HG03064 (cell line): ENCODE measurements at regions not wholly inside any gene's neighbourhood (a gene's known extent, or its start where the extent isn't known, plus 50 kb on each side); places are given as distances from the start of the nearest gene placed in this dataset.
"Not testable (repeated sequence)": the region's sequence is repeated elsewhere in the genome, so short reads cannot be mapped to it uniquely, and the experiment has no call there.

Experiments
- ATAC-seq: cut with Tn5 transposase; IDR thresholded peaks from one replicate; pipeline ENCODE4 v1.9.1; 2021; ENCODE audit warnings: low read depth; ENCODE audit not compliant: unreplicated experiment

- ATAC-seq = no peak
These were observed 881.6 kb upstream of the PIK3C3 start for GRCh38 chr18:41073372-41073954.

- ATAC-seq = no peak
These were observed 882.1 kb upstream of the PIK3C3 start for GRCh38 chr18:41072946-41073345.

- ATAC-seq = no peak
These were observed 883.2 kb upstream of the PIK3C3 start for GRCh38 chr18:41071826-41072225.

GRCh38 chr18:41069167-41069566 lies 885.9 kb upstream of the PIK3C3 start:
- ATAC-seq = no peak

- no peak for ATAC-seq
These were observed 890.1 kb upstream of the PIK3C3 start for GRCh38 chr18:41064916-41065315.

GRCh38 chr18:41060967-41061366 lies 894.1 kb upstream of the PIK3C3 start:
- no peak for ATAC-seq

GRCh38 chr18:41059126-41059415 lies 896.0 kb upstream of the PIK3C3 start:
- ATAC-seq = no peak

GRCh38 chr18:41058351-41059125 lies 896.5 kb upstream of the PIK3C3 start:
- no peak for ATAC-seq

DNA sequence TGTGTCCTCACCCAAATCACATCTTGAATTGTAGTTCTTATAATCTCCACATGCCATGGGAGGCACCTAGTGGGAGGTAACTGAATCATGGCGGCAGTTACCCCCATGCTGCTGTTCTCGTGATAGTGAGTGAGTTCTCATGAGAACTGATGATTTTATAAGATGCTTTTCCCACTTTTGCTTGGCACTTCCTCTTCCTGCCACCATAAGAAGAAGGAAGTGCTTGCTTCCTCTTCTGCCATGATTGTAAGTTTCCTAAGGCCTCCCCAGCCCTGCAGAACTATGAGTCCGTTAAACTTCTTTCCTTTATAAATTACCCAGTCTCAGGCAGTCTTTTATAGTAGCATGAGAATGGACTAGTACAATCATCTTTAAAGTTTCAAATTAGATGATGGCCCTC lies 902.4 kb upstream of the PIK3C3 start:
- ATAC-seq = no peak

DNA sequence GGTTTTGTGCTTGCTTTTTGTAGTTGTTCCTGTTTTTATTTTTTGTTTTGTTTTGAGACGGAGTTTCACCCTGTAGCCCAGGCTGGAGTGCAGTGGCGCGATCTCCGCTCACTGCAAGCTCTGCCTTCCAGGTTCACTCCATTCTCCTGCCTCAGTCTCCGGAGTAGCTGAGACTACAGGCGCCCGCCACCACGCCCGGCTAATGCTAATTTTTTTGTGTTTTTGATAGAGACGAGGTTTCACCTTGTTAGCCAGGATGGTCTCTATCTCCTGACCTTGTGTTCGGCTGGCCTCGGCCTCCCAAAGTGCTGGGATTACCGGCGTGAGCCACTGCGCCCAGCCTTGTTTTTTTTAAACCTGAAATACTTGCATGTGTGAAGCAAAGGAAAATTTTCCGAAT lies 908.8 kb upstream of the PIK3C3 start:
- not testable (repeated sequence) for ATAC-seq

- ATAC-seq = no peak
These were observed 911.2 kb upstream of the PIK3C3 start for GRCh38 chr18:41043876-41044275.

- ATAC-seq = no peak
These were observed 912.2 kb upstream of the PIK3C3 start for GRCh38 chr18:41042866-41043265.

- ATAC-seq = no peak
These were observed 917.0 kb upstream of the PIK3C3 start for GRCh38 chr18:41038071-41038470.

GRCh38 chr18:41036346-41036745 lies 918.7 kb upstream of the PIK3C3 start:
- no peak for ATAC-seq

- ATAC-seq = no peak
These were observed 920.6 kb upstream of the PIK3C3 start for GRCh38 chr18:41034413-41034812.

GRCh38 chr18:41025666-41026065 lies 929.4 kb upstream of the PIK3C3 start:
- ATAC-seq = no peak

- ATAC-seq = no peak
These were observed 930.2 kb upstream of the PIK3C3 start for GRCh38 chr18:41024792-41025191.

DNA sequence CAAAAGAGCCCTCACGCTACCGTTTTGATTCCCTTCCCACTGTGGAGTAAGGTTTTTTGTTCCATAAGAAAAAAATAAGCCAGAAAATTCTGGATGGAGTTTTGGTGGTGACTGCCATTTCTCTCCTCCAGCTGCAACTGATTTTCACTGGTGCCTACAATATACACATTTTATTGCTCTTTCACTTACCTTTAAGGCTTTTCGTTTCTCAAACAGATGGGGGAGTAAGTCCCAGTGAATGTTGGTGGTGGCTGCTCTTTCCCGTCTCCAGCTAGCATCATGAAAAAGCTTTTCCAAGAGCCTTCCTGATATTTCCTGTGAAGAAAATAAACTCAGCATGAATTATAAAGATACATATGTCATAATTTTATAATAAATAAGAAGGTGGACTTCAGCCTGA lies 932.5 kb upstream of the PIK3C3 start:
- ATAC-seq = no peak

GRCh38 chr18:41021089-41021488 lies 933.9 kb upstream of the PIK3C3 start:
- no peak for ATAC-seq

DNA sequence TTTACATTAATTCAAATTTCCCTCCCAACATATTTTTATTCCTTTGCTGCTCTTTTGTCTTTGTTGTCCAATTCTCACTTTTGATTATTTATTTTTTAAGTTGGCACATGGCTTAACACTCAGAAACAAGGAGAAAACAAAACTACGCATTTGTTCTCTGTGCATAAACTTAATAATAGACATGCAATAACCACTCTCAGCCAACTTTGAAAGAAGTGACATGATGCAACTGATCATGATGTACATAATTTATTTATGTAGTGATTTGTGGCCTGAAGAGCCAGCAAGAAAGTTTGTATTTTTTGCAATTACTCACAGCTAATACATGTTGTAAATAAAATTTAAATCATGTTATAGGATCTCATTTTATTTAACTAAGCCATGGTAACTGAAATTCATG lies 942.8 kb upstream of the PIK3C3 start:
- ATAC-seq = no peak

DNA sequence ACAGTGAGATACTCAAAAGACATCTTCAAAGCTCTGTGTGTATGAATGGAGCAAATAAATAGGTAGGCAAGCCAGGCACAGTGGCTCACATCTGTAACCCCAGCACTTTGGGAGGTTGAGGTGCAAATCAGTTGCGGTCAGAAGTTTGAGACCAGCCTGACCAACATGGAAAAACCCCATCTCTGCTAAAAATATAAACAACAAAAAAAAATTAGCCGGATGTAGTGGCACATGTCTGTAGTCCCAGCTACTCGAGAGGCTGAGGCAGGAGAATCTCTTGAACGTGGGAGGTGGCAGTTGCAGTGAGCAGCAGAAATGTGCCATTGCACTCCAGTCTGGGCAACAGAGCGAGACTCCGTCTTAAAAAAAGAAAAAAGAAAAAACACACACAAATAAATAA lies 945.1 kb upstream of the PIK3C3 start:
- ATAC-seq = no peak

- ATAC-seq = no peak
These were observed 950.7 kb upstream of the PIK3C3 start for GRCh38 chr18:41004324-41004723.

- ATAC-seq = no peak
These were observed 959.5 kb upstream of the PIK3C3 start for GRCh38 chr18:40995529-40995928.
